ENCODE measurements at regions not wholly inside any gene's neighbourhood (a gene's known extent, or its start where the extent isn't known, plus 50 kb on each side); places are given as distances from the start of the nearest gene placed in this dataset.

GRCh38 chr11:119520400-119520799, 97.4 kb upstream of the THY1 start:
- DNase-seq (ENCODE audit: low spot score), result no peak

GRCh38 chr11:119519796-119520195, 96.8 kb upstream of the THY1 start:
- no peak for DNase-seq (ENCODE audit: low spot score)

- DNase-seq (ENCODE audit: low spot score), result no peak
Measured at GRCh38 chr11:119518746-119519730, 96.1 kb upstream of the THY1 start.

DNA sequence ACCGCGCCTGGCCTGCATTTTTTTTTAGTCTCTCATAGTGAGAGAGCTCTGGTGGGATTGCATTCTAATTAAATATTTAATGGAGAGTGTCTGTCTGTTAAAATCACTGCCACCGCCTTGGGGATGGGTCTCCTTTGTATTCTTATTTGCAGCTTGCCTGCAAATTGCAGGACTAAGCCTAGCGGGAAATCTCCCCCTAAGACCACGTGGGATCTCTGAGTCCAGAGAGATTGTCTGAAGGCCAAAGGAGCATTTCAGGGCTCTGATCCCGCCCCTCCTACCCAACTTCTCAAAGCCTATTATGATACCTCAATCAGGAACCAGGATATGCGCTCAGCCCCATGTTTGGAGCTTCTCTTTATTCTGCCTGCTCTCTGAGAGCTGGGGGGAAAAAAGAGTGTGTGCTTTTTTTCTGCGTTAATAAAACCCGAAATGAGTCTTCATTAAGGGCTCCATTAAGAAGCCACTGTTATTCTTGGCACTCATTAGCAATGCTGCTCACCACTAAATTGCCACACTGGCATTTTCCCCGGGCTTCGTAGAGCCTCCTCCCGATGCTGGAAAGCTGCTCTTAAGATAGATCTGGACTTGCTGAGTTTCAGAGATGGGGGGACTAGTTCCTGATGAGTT, 92.9 kb upstream of the THY1 start:
- no peak for DNase-seq (ENCODE audit: low spot score)

GRCh38 chr11:119513806-119514170, 90.8 kb upstream of the THY1 start:
- no peak for DNase-seq (ENCODE audit: low spot score)

GRCh38 chr11:119513131-119513805, 90.3 kb upstream of the THY1 start:
- DNase-seq (ENCODE audit: low spot score), result no peak

DNA sequence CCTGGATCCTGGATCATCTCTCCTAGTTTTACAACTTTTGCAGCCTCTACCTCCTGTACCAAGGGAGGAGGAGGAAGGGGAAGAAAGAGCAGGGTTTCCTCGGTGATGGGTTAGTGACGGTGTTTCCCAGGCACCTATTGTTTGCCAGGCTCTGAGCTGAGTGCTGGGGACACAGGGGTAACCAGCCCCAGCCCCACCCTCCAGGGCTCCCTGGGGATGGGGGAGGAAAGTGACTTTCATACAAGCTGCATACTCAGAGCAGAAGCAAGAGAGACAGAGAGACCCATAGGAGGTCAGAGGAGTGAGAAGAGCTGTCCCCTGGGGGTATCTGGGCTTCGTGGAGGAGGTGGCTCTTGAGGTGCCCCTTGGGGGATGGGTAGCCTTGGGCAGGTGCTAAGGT, 89.4 kb upstream of the THY1 start:
- no peak for DNase-seq (ENCODE audit: low spot score)

DNA sequence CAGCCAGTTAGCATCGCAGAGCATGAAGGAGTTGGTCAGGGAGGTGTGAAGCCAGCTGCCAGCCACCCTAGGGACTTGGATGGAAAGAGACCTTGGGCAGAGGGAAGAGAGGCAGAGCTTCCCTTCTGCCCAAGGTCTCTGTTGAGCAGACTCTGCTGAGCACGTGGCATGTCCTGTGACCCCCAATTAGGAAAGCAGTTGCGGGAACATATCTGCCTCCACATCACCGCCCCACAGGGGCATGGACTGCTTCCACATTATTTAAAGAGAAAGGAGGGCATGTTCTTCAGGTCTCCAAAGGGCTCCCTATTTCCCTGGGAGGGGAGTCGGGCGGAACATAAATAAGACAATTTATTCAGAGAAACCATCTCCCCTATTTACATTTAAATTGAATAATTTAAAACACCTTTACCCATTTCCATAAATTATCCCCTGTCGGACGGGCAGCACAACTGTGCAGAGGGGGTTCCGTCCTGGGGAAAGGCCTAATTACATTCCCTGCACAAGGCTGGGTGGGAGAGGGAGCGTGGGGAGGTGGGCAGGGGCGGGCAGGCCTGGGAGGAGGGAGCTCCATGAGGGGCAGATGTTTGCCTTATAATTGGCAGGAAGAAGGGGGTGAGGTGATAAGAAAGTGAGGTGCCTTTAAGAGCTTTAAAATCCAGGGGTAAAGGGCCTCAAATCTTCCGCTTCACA, 88.8 kb upstream of the THY1 start:
- DNase-seq (ENCODE audit: low spot score), result no peak

DNA sequence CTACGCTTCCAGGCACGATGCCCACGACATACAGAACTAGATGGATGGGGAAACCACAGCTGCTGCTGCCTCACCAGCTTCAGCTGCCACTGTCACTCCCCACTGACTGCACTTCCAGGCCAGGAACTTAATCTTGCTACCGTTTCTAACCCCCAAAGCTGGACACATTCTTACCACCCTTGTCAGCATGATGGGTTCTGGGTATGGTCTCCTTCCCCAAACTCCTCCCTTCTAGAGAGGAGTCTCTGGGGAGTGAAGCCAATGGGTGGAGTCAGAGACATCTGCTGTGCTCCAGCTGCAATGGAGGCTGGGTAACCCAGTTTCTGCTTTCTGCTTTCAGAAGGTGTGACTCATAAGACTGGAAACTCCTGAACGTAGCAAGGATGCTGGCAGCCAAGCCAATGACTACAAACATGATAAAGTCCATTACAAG, 87.0 kb upstream of the THY1 start:
- no peak for DNase-seq (ENCODE audit: low spot score)

GRCh38 chr11:119509282-119509841, 86.4 kb upstream of the THY1 start:
- DNase-seq (ENCODE audit: low spot score), result no peak

DNA sequence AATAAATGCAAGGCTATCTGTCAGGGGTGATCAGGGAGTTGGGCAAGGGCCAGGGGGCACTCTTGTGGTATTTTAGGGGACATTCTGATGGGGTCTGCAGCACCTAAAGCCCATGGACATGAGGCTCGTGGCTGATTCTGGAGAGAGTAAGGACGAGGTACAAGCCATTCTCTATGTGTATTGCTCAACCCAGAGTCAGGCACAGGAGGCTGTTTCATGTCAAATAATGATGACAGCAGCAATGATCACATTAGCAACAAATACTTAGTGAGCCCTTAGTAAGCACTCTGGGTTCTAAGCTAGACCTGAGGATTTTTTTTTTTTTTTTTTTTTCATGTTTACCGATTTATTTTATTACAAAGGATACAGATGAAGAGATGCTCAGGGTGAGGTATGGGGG, 83.5 kb upstream of the THY1 start:
- no peak for DNase-seq (ENCODE audit: low spot score)

DNA sequence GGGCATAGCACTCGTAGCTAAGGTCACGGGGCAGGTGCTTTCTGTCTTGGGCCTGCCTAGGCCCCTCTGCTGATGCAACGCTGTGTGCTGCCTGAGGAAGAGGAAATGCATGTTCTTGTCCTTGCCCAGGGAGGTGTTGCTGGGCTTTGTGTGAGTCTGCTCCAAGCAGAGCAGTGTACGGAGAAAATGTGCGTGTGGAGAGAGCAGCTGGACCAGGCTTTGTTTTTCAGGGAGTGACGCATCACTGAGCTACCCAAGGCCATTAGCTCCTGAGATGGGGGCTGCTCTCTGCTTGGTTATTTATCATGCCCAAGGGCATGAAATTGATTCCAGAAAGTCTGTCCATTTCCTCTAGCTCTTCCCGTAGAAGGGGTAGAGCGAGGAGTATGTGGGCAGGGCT, 82.9 kb upstream of the THY1 start:
- no peak for DNase-seq (ENCODE audit: low spot score)

- DNase-seq (ENCODE audit: low spot score), result no peak
Measured at GRCh38 chr11:119505071-119505470, 82.1 kb upstream of the THY1 start.

GRCh38 chr11:119504371-119504770, 81.4 kb upstream of the THY1 start:
- no peak for DNase-seq (ENCODE audit: low spot score)

- no peak for DNase-seq (ENCODE audit: low spot score)
Measured at GRCh38 chr11:119501777-119502405, 78.9 kb upstream of the THY1 start.

- DNase-seq (ENCODE audit: low spot score), result no peak
Measured at GRCh38 chr11:119497717-119498116, 74.7 kb upstream of the THY1 start.

DNA sequence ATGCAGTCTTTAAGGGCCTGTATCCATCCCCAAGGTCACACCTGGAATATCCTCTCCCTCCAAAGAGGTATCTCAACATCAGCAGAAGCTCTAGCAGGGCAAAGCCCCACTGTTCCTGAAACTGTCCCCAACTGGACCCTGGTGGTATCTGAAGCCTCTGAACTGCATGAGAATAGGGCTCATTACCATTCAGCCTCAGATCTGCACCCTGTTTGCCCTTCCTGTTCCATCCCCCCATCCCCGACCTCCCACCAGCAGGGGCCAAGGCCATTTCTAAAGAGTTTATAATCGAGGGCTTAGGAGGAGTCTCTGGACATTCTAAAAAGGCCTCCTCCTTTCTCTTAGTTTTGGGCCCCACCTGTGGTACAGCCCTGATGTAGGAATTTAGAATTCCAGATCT, 74.0 kb upstream of the THY1 start:
- DNase-seq (ENCODE audit: low spot score), result no peak

GRCh38 chr11:119496469-119496868, 73.5 kb upstream of the THY1 start:
- DNase-seq (ENCODE audit: low spot score), result no peak

DNA sequence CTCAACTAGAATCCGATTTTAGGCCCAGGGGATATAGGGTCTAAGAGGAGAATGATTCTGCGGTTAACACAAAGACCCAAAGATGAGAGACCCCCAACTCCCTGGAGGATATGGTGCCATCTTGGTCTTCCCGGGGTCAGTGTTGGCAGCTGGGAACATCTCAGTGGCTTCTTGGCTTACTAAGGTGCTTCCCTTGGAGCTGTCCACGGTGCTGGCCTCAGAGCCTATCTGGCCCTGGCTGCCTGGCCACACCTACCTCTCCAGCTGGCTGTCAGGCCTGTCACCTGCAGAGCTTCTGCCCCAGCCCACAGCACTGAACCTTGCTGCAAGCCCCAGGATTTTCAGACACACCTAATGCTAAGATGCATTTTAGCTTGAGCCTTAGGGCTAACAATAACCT, 70.7 kb upstream of the THY1 start:
- DNase-seq (ENCODE audit: low spot score), result no peak

GRCh38 chr11:119491753-119492510, 69.0 kb upstream of the THY1 start:
- DNase-seq (ENCODE audit: low spot score), result no peak
